Pancreas (tissue), 10 donors: ENCODE measurements at regions not wholly inside any gene's neighbourhood (a gene's known extent, or its start where the extent isn't known, plus 50 kb on each side); places are given as distances from the start of the nearest gene placed in this dataset.

Experiments
- ATAC-seq, 4 donors: fragments of 200-7000 bp; cut with Tn5 transposase; one replicate each; pipeline versions ENCODE4 v1.8.0 to v1.9.1; 2020; ENCODE audit warnings: mild to moderate bottlenecking in 4 of 4, moderate library complexity in 4 of 4
- DNase-seq, 6 donors: peaks; one replicate each; pipeline ENCODE4 v3.0.0-alpha.2; 2020
- FAIRE-seq: peaks from 2 replicates; lab custom pipeline; 2012; peaks lifted over from hg19 to GRCh38; lab: Jason Lieb, UNC
- H3K27ac ChIP-seq, 4 donors: fragments of 200-600 bp; sonication (generic); 1 replicate in 3 of 4; 2 replicates in 1 of 4; pipeline versions ENCODE4 v1.5.0 to v1.8.0; 2020
- H3K27me3 ChIP-seq, 4 donors: fragments of 200-600 bp; one replicate each; pipeline ENCODE4 v1.8.0; 2021
- H3K36me3 ChIP-seq, 3 donors: fragments of 200-600 bp; sonication (generic) in 1 of 3; one replicate each; pipeline versions ENCODE4 v1.5.0 to v1.8.0; 2020 to 2021
- H3K4me1 ChIP-seq, 3 donors: fragments of 200-600 bp; one replicate each; pipeline ENCODE4 v1.8.0; 2021
- H3K4me3 ChIP-seq, 4 donors: fragments of 200-600 bp; sonication (generic) in 2 of 4; one replicate each; pipeline versions ENCODE4 v1.5.0 to v1.8.0; 2020 to 2021
- H3K9me3 ChIP-seq, 4 donors: fragments of 200-600 bp; one replicate each; pipeline ENCODE4 v1.8.0; 2021
- WGBS, 2 donors: extraction: QIAGEN DNeasy Blood & Tissue Kit; methylation state at CpG; one replicate each; pipeline ENCODE4 v1.1.7; 2013; 5-methylcytosine and 5-hydroxymethylcytosine counted together
- intact Hi-C, 3 donors: fragments of 100-400 bp; cut with DNase I; formaldehyde crosslinking; loops; one replicate each; pipeline versions ENCODE4 v1.11.1 to v1.14.2; 2022
- TF ChIP-seq, protein P1 (sequence below), 4 donors: fragments of 200-600 bp; sonication (generic) in 3 of 4; IDR thresholded peaks; one replicate each; pipeline versions ENCODE4 v1.5.0 to v1.8.0; 2021; ENCODE audit warnings: antibody characterized with exemption in 4 of 4
- donor health status: healthy with polysubstance abuse.
- donor health status: DM: no; HTN: no; CAD: no; lungs with moderate emphysema.
- donor health status: DM: no; HTN: no; CAD: no.
- donor health status: control.
- donor health status: control.
- donor health status: Bipolar disorder and iron deficiency.
- donor health status: DM: yes; HTN: yes; CAD: no.
- donor health status: DM: no; HTN: no; CAD: no.
- donor health status: DM: no; HTN: no; CAD: no.
- donor health status: DM: yes; HTN: yes; CAD: no.

DNA sequence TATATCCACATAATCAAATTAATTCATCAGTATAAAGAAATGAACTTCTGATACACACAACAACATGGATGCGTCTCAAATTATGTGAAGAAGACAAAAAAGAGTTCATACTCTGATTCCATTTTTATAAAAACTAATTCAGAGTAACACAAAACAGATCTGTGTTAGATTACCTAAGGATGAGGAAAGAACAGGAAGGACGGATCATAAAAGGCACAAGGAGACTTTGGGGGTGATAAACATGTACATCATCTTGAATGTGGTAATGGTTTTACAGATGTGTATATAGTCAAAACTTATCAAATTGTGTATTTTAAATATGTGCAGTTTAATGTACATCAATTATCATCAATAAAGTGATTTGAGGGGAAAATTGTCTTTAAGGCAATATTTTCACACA, 59.9 kb upstream of the DOCK9 start:
- Histone ChIP-seq H3K27ac (no peak overlapping the region), H3K36me3 (no peaks in the 10 kb centered on the region), H3K9me3 (no peaks in the 10 kb centered on the region), H3K4me1 (peaks cover 0 to 16% (median 8%) of the 10 kb centered on the region in 3 donors), H3K4me3 (no peak overlapping the region), H3K27me3 (no peaks in the 10 kb centered on the region)
- no peak for DNase-seq
- FAIRE-seq: no peak
- 96 to 98% methylated on average over 2 of the region's 2 CpGs for WGBS, 2 donors
- intact Hi-C loops: no loop called here
- TF ChIP-seq, protein P1, sequence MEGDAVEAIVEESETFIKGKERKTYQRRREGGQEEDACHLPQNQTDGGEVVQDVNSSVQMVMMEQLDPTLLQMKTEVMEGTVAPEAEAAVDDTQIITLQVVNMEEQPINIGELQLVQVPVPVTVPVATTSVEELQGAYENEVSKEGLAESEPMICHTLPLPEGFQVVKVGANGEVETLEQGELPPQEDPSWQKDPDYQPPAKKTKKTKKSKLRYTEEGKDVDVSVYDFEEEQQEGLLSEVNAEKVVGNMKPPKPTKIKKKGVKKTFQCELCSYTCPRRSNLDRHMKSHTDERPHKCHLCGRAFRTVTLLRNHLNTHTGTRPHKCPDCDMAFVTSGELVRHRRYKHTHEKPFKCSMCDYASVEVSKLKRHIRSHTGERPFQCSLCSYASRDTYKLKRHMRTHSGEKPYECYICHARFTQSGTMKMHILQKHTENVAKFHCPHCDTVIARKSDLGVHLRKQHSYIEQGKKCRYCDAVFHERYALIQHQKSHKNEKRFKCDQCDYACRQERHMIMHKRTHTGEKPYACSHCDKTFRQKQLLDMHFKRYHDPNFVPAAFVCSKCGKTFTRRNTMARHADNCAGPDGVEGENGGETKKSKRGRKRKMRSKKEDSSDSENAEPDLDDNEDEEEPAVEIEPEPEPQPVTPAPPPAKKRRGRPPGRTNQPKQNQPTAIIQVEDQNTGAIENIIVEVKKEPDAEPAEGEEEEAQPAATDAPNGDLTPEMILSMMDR (IDR thresholded peaks at IDR 0.05): no peak
- no peak for ATAC-seq

DNA sequence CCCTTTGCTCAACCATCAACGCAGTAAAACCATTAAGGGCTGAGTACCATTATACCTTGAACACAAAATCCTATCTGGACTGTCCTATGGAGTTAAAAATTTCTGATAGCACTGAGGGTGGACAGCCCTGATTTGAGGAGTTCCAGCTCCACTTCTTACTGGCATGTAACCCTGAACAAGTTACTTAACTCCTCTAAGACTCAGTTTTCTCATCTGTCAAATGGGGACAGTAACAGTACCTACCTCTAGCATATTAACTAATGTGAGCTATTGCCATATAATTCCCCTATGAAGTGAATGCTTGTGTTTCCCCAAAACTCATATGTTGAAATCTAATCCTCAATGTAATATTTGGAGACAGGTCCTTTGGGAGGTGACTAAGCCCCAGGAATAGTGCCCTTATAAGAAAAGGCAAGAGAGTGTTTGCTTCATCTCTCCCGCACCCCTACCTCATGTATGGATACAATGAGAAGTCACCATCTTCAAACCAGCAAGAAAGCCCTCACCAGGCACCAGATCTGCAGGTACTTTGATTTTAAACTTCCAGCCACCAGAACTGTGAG, 61.9 kb upstream of the DOCK9 start:
- intact Hi-C loops: no loop called here
- peaks cover 0 to 11% (median 8%) of the 10 kb centered on the region in 3 donors for H3K4me1 ChIP-seq
- FAIRE-seq: no peak
- H3K9me3 ChIP-seq: no peaks in the 10 kb centered on the region
- H3K4me3 ChIP-seq: no peak overlapping the region
- DNase-seq: no peak
- TF ChIP-seq, protein P1 (IDR thresholded peaks at IDR 0.05): no peak
- H3K27me3 ChIP-seq: no peaks in the 10 kb centered on the region
- WGBS, 2 donors: 95 to 100% methylated on average over 2 of the region's 2 CpGs
- H3K36me3 ChIP-seq: no peaks in the 10 kb centered on the region
- no peak for ATAC-seq
- H3K27ac ChIP-seq: no peak overlapping the region

DNA sequence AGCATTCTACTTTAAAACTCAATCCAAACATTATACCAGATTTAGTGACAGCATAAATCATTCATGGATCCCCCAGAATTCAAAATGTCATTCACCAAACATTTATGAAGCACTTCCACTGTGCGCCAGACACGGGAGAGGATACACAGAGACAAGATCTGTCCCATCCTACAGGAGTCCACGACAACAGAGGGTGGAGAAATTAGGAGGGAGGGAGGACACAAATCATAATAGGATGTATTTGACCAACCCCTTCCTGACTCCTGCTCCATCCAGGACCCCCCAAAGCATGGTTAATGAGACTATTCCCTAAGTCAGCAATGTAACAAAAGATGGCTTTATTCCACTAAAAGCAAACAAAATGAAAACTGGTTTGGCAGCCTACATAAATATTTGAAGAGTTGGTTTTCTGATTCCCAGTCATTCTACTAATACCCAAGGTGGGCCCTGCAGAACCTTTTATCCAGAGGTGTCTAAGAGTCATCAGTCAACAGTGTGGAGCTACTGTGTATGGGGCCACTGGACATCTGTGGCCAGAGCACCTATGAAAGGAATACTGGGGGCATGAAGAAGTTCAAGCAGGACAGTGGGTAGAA, 62.8 kb upstream of the DOCK9 start:
- intact Hi-C loops: no loop called here
- TF ChIP-seq, protein P1 (IDR thresholded peaks at IDR 0.05): no peak
- H3K4me3 ChIP-seq: no peak overlapping the region
- peak in 1 of 4 donors; percentile 53 for ATAC-seq
- H3K36me3 ChIP-seq: no peaks in the 10 kb centered on the region
- 64 to 79% methylated on average over 3 of the region's 3 CpGs for WGBS, 2 donors
- H3K9me3 ChIP-seq: no peaks in the 10 kb centered on the region
- peaks cover 0 to 11% (median 8%) of the 10 kb centered on the region in 3 donors for H3K4me1 ChIP-seq
- no peak for FAIRE-seq
- no peak for DNase-seq
- H3K27ac ChIP-seq: no peak overlapping the region
- H3K27me3 ChIP-seq: no peaks in the 10 kb centered on the region

DNA sequence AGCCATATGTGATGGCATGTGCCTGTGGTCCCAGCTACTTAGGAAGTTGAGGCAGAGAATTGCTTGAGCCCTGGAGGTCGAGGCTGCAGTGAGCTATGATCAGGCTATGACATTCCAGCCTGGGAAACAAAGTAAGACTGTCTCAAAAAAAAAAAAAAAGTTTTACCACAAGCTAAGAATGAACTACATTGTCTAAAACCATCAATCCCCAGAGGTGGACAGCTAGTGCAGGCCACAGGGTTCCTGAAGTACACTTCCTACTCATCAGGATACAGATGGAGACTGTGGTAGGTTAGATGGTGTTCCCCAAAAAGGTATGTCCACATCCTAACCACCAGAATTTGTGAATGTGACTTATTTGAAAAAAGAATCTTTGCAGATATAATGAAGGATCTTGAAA, 63.5 kb upstream of the DOCK9 start:
- DNase-seq (no peak), ATAC-seq (no peak), FAIRE-seq (no peak)
- TF ChIP-seq, protein P1 (IDR thresholded peaks at IDR 0.05): no peak
- H3K27me3 ChIP-seq: no peaks in the 10 kb centered on the region
- no peak overlapping the region for H3K27ac ChIP-seq
- H3K36me3 ChIP-seq: no peaks in the 10 kb centered on the region
- intact Hi-C loops: no loop called here
- 69 to 80% methylated on average over 1 of the region's 1 CpG for WGBS, 2 donors
- no peak overlapping the region for H3K4me3 ChIP-seq
- peaks cover 0 to 15% (median 8%) of the 10 kb centered on the region in 3 donors for H3K4me1 ChIP-seq
- H3K9me3 ChIP-seq: no peaks in the 10 kb centered on the region

DNA sequence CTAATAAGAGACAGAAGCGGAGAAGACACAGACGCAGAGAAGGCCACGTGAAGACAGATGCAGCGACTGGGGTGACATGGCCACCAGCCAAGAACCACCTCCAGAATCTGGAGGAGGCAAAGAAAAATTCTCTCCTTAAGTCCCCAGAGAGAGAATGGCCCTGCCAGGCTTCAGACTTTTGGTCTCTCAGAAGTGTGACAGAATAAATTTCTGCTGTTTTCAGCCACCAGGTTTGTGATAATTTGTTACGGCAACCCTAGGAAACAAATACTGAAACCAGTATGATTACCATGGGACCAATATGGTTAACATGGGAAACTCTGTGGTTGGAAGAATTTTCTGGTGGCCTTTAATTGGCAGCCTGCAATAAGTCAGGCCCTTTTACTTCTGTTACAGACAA, 63.9 kb upstream of the DOCK9 start:
- WGBS, 2 donors: 93% methylated on average over 5 of the region's 5 CpGs
- intact Hi-C loops: no loop called here
- TF ChIP-seq, protein P1 (IDR thresholded peaks at IDR 0.05): no peak
- Histone ChIP-seq H3K4me3 (no peak overlapping the region), H3K9me3 (no peaks in the 10 kb centered on the region), H3K27ac (no peak overlapping the region), H3K36me3 (no peaks in the 10 kb centered on the region), H3K4me1 (peaks cover 0 to 19% (median 8%) of the 10 kb centered on the region in 3 donors), H3K27me3 (no peaks in the 10 kb centered on the region)
- no peak for FAIRE-seq
- no peak for DNase-seq
- no peak for ATAC-seq
